Panc1 (cell line): ENCODE measurements at regions not wholly inside any gene's neighbourhood (a gene's known extent, or its start where the extent isn't known, plus 50 kb on each side); places are given as distances from the start of the nearest gene placed in this dataset.

Experiments used
- ATAC-seq: fragments of 200-7000 bp; cut with Tn5 transposase; 2 replicates; pipeline ENCODE4 v1.9.1; 2020; ENCODE audit warnings: mild to moderate bottlenecking, moderate library complexity
- BruUV-seq: library from RNA; stranded (reverse); fragments of 400-500 nt; replicated peaks from 2 replicates; lab custom pipeline; 2021; lab: Mats Ljungman, UMichigan
- CTCF ChIA-PET: fragments of 300-600 bp; sonication (Branson Sonifier 250); formaldehyde crosslinking; loops from one replicate; lab custom pipeline; 2022; ENCODE audit warnings: antibody characterized with exemption; lab: Charles Lee
- POLR2A ChIA-PET: fragments of 300-600 bp; sonication (Branson Sonifier 250); formaldehyde crosslinking; loops from one replicate; lab custom pipeline; 2022; ENCODE audit warnings: antibody characterized with exemption; lab: Charles Lee
- DNase-seq: peaks from one replicate; pipeline ENCODE4 v3.0.0-alpha.2; 2010; ENCODE audit warnings: low read depth, low spot score
- H3K27ac ChIP-seq: 2 replicates; pipeline ENCODE4 v1.5.1; 2011; ENCODE audit warnings: mild to moderate bottlenecking, low read length, inconsistent platforms
- H3K27me3 ChIP-seq: fragments of 200-500 bp; sonication (Bioruptor generic); 2 replicates; pipeline ENCODE4 v1.6.0; 2014; ENCODE audit warnings: low read length, inconsistent platforms; ENCODE audit not compliant: control insufficient read depth, insufficient read depth
- H3K36me3 ChIP-seq: fragments of 200-500 bp; sonication (Bioruptor generic); 2 replicates; pipeline ENCODE4 v1.5.1; 2014; ENCODE audit warnings: inconsistent platforms, mild to moderate bottlenecking, low read length, moderate library complexity; ENCODE audit not compliant: control insufficient read depth, insufficient read depth
- H3K4me1 ChIP-seq: 2 replicates; pipeline ENCODE4 v1.5.1; 2011; ENCODE audit warnings: inconsistent platforms, mild to moderate bottlenecking, low read length, moderate library complexity; ENCODE audit not compliant: control insufficient read depth, insufficient read depth
- H3K4me3 ChIP-seq, 2 experiments: 2 replicates each; pipeline ENCODE4 v1.5.1; 2011 to 2012; ENCODE audit warnings: low read depth in 2 of 2, low read length in 2 of 2, mild to moderate bottlenecking in 2 of 2, inconsistent platforms in 1 of 2, moderate library complexity in 1 of 2
- H3K9me3 ChIP-seq: fragments of 200-500 bp; sonication (Bioruptor generic); 2 replicates; pipeline ENCODE4 v1.5.1; 2014; ENCODE audit warnings: low read depth, mild to moderate bottlenecking, inconsistent platforms, low read length, moderate library complexity; ENCODE audit not compliant: control insufficient read depth, insufficient read depth
- CTCF ChIP-seq: fragments of 450-650 bp; IDR thresholded peaks from 2 replicates; pipeline ENCODE4 v1.5.1; 2017; ENCODE audit warnings: mild to moderate bottlenecking
- POLR2AphosphoS5 ChIP-seq: IDR thresholded peaks from 2 replicates; pipeline ENCODE4 v1.6.1; 2012; ENCODE audit warnings: mild to moderate bottlenecking, low read depth, low read length, moderate library complexity
- REST ChIP-seq, 2 experiments: IDR thresholded peaks; 2 replicates each; pipeline ENCODE4 v1.6.1; 2011 to 2012; ENCODE audit warnings: low read depth in 2 of 2, control low read depth in 1 of 2, low read length in 1 of 2, mild to moderate bottlenecking in 1 of 2, moderate library complexity in 1 of 2; ENCODE audit not compliant: insufficient read depth in 1 of 2
- SIN3A ChIP-seq: IDR thresholded peaks from 2 replicates; pipeline ENCODE4 v1.6.1; 2012; ENCODE audit warnings: low read depth, mild to moderate bottlenecking, low read length, moderate library complexity, borderline replicate concordance; ENCODE audit not compliant: insufficient read depth
- TCF7L2 ChIP-seq: IDR thresholded peaks from 2 replicates; pipeline ENCODE4 v1.6.1; 2011; ENCODE audit warnings: mild to moderate bottlenecking, low read depth, low read length, inconsistent platforms
- in situ Hi-C: cut with HindIII; loops from 2 replicates; pipeline ENCODE4 v1.10.0; 2016; ENCODE audit warnings: low sequenced_read_pairs, low pct_unique_long_range_greater_than_20kb
- intact Hi-C: fragments of 100-400 bp; cut with micrococcal nuclease; formaldehyde crosslinking; loops from one replicate; pipeline ENCODE4 v1.10.0; 2022; ENCODE audit not compliant: unreplicated experiment

- H3K4me1 ChIP-seq, result no peaks in the 10 kb centered on the region
- H3K27me3 ChIP-seq, result peaks cover 3% of the 10 kb centered on the region
- TF ChIP-seq POLR2AphosphoS5 (no peak), REST (IDR thresholded peaks at IDR 0.05; ENCODE audit: insufficient read depth in 1 of 2, low read depth in 2 of 2, low read length in 1 of 2) (no peak), CTCF (no peak), SIN3A (no peak), TCF7L2 (no peak)
- BruUV-seq, result no TSS peak
- ATAC-seq (no peak), DNase-seq (no peak)
- H3K36me3 ChIP-seq, result no peaks in the 10 kb centered on the region
- intact Hi-C loops (no loop called here), in situ Hi-C loops (no loop called here)
- H3K9me3 ChIP-seq, result no peaks in the 10 kb centered on the region
- H3K4me3 ChIP-seq, result no peak overlapping the region
- CTCF ChIA-PET, result no interaction called here
- no peak overlapping the region for H3K27ac ChIP-seq
- POLR2A ChIA-PET, result no interaction called here
Measured at GRCh38 chr12:115450017-115450416, 766.0 kb upstream of the TBX3 start.

GRCh38 chr12:115449526-115449925 lies 765.6 kb upstream of the TBX3 start:
- Histone ChIP-seq H3K27me3 (peaks cover 3% of the 10 kb centered on the region), H3K4me3 (no peak overlapping the region), H3K9me3 (no peaks in the 10 kb centered on the region), H3K27ac (no peak overlapping the region), H3K4me1 (no peaks in the 10 kb centered on the region), H3K36me3 (no peaks in the 10 kb centered on the region)
- no peak for ATAC-seq
- no TSS peak for BruUV-seq
- POLR2A ChIA-PET, result no interaction called here
- intact Hi-C loops, result no loop called here
- no peak for DNase-seq
- TF ChIP-seq REST (IDR thresholded peaks at IDR 0.05; ENCODE audit: insufficient read depth in 1 of 2, low read depth in 2 of 2, low read length in 1 of 2) (no peak), CTCF (no peak), SIN3A (no peak), TCF7L2 (no peak), POLR2AphosphoS5 (no peak)
- in situ Hi-C loops, result no loop called here
- CTCF ChIA-PET, result no interaction called here
